ENCODE measurements at regions not wholly inside any gene's neighbourhood (a gene's known extent, or its start where the extent isn't known, plus 50 kb on each side); places are given as distances from the start of the nearest gene placed in this dataset.

DNA sequence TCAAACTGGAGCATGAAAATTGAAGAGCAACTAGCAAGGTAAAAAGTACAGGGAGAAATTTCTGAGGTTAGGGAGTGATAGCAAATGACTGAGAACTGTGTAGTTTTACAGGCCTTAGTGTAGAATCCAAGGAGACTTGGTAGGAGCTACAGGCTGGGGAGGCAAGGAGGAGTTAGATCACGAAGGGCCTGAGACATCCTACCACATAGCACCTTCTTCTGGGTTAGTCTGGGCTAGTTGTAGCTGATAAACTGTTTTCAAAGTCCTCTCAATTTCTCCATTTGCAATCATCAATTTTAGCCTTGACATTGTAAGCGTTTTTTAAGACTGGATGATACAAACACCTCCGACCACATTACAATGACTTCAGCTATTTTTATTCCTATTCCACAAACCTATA, 209.7 kb downstream of the TMEM200A start:
- no peaks in the 10 kb centered on the region for H3K36me3 ChIP-seq (ENCODE audit: low read depth)
- no peaks in the 10 kb centered on the region for H3K4me1 ChIP-seq (ENCODE audit: insufficient read depth, poor library complexity, severe bottlenecking)
- H3K9me3 ChIP-seq (ENCODE audit: severe bottlenecking): no peaks in the 10 kb centered on the region
- H3K27me3 ChIP-seq (ENCODE audit: insufficient read depth, poor library complexity, severe bottlenecking): no peaks in the 10 kb centered on the region
- no peak for DNase-seq (ENCODE audit: low spot score)
- ATAC-seq (ENCODE audit: low read depth): no peak
- TF ChIP-seq, protein P1, sequence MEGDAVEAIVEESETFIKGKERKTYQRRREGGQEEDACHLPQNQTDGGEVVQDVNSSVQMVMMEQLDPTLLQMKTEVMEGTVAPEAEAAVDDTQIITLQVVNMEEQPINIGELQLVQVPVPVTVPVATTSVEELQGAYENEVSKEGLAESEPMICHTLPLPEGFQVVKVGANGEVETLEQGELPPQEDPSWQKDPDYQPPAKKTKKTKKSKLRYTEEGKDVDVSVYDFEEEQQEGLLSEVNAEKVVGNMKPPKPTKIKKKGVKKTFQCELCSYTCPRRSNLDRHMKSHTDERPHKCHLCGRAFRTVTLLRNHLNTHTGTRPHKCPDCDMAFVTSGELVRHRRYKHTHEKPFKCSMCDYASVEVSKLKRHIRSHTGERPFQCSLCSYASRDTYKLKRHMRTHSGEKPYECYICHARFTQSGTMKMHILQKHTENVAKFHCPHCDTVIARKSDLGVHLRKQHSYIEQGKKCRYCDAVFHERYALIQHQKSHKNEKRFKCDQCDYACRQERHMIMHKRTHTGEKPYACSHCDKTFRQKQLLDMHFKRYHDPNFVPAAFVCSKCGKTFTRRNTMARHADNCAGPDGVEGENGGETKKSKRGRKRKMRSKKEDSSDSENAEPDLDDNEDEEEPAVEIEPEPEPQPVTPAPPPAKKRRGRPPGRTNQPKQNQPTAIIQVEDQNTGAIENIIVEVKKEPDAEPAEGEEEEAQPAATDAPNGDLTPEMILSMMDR (IDR thresholded peaks at IDR 0.05; ENCODE audit: poor library complexity, severe bottlenecking): no peak
- H3K27ac ChIP-seq (ENCODE audit: poor library complexity, severe bottlenecking): no peak overlapping the region
- H3K4me3 ChIP-seq (ENCODE audit: severe bottlenecking): no peak overlapping the region

DNA sequence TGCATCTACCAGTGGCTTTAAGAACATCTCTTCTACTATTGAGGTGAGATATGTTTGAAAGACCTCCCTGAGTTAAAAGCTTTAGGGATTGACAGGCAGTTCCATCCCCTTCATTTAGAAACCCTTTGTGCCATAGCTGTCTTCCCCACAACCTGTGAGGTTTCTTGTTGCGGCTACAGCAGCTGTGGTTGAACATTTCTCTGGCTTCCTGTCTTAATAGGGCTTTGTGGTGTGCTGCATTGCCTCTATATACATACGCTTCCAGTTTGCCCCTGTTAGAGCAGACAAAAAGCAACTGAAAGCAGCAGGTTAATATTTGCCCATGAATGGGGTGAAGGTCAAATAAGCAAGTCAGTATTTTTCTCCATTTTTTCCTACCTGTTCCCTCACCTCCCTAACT, 210.2 kb downstream of the TMEM200A start:
- Histone ChIP-seq H3K4me3 (ENCODE audit: severe bottlenecking) (no peak overlapping the region), H3K4me1 (ENCODE audit: insufficient read depth, poor library complexity, severe bottlenecking) (no peaks in the 10 kb centered on the region), H3K36me3 (ENCODE audit: low read depth) (no peaks in the 10 kb centered on the region), H3K9me3 (ENCODE audit: severe bottlenecking) (no peaks in the 10 kb centered on the region), H3K27ac (ENCODE audit: poor library complexity, severe bottlenecking) (no peak overlapping the region), H3K27me3 (ENCODE audit: insufficient read depth, poor library complexity, severe bottlenecking) (no peaks in the 10 kb centered on the region)
- ATAC-seq (ENCODE audit: low read depth) (peak; percentile 12; the same call in 1 of the 3 replicates), DNase-seq (ENCODE audit: low spot score) (no peak)
- TF ChIP-seq, protein P1 (IDR thresholded peaks at IDR 0.05; ENCODE audit: poor library complexity, severe bottlenecking): no peak

GRCh38 chr6:130577178-130577919, 211.5 kb downstream of the TMEM200A start:
- no peak overlapping the region for H3K4me3 ChIP-seq (ENCODE audit: severe bottlenecking)
- H3K27me3 ChIP-seq (ENCODE audit: insufficient read depth, poor library complexity, severe bottlenecking): no peaks in the 10 kb centered on the region
- no peaks in the 10 kb centered on the region for H3K36me3 ChIP-seq (ENCODE audit: low read depth)
- peaks cover 3% of the 10 kb centered on the region for H3K4me1 ChIP-seq (ENCODE audit: insufficient read depth, poor library complexity, severe bottlenecking)
- ATAC-seq (ENCODE audit: low read depth) (no peak), DNase-seq (ENCODE audit: low spot score) (no peak)
- H3K27ac ChIP-seq (ENCODE audit: poor library complexity, severe bottlenecking): no peak overlapping the region
- H3K9me3 ChIP-seq (ENCODE audit: severe bottlenecking): no peaks in the 10 kb centered on the region
- TF ChIP-seq, protein P1 (IDR thresholded peaks at IDR 0.05; ENCODE audit: poor library complexity, severe bottlenecking): no peak

GRCh38 chr6:130578713-130579112, 212.9 kb downstream of the TMEM200A start:
- ATAC-seq (ENCODE audit: low read depth) (no peak), DNase-seq (ENCODE audit: low spot score) (no peak)
- no peak overlapping the region for H3K4me3 ChIP-seq (ENCODE audit: severe bottlenecking)
- peaks cover 3% of the 10 kb centered on the region for H3K4me1 ChIP-seq (ENCODE audit: insufficient read depth, poor library complexity, severe bottlenecking)
- H3K27ac ChIP-seq (ENCODE audit: poor library complexity, severe bottlenecking): no peak overlapping the region
- H3K9me3 ChIP-seq (ENCODE audit: severe bottlenecking): no peaks in the 10 kb centered on the region
- no peaks in the 10 kb centered on the region for H3K36me3 ChIP-seq (ENCODE audit: low read depth)
- TF ChIP-seq, protein P1 (IDR thresholded peaks at IDR 0.05; ENCODE audit: poor library complexity, severe bottlenecking): no peak
- no peaks in the 10 kb centered on the region for H3K27me3 ChIP-seq (ENCODE audit: insufficient read depth, poor library complexity, severe bottlenecking)

DNA sequence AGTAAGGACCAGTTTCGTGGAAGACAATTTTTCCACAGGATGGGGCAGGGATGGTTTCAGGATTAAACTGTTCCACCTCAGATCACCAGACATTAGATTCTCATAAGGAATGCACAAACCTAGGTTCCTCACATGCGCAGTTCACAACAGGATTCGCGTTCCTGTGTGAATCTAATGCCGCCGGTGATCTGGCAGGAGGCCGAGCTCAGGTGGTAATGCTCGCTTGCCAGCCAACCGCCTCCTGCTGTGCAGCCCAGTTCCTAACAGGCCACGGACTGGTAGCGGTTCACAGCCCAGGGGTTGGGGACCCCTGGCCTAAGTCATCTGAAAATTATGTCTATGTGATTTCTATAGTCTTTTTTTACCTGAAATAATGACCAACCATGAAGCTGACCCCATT, 217.5 kb downstream of the TMEM200A start:
- TF ChIP-seq, protein P1 (IDR thresholded peaks at IDR 0.05; ENCODE audit: poor library complexity, severe bottlenecking): no peak
- no peaks in the 10 kb centered on the region for H3K36me3 ChIP-seq (ENCODE audit: low read depth)
- ATAC-seq (ENCODE audit: low read depth): no peak
- no peak overlapping the region for H3K27ac ChIP-seq (ENCODE audit: poor library complexity, severe bottlenecking)
- no peak for DNase-seq (ENCODE audit: low spot score)
- H3K4me3 ChIP-seq (ENCODE audit: severe bottlenecking): no peak overlapping the region
- H3K9me3 ChIP-seq (ENCODE audit: severe bottlenecking): no peaks in the 10 kb centered on the region
- H3K4me1 ChIP-seq (ENCODE audit: insufficient read depth, poor library complexity, severe bottlenecking): peaks cover 9% of the 10 kb centered on the region
- no peaks in the 10 kb centered on the region for H3K27me3 ChIP-seq (ENCODE audit: insufficient read depth, poor library complexity, severe bottlenecking)
